PC-3 (cell line): ENCODE measurements at regions not wholly inside any gene's neighbourhood (a gene's known extent, or its start where the extent isn't known, plus 50 kb on each side); places are given as distances from the start of the nearest gene placed in this dataset.

Experiments used
- ATAC-seq: fragments of 200-7000 bp; cut with Tn5 transposase; 2 replicates; pipeline ENCODE4 v1.9.1; 2020; ENCODE audit warnings: mild to moderate bottlenecking, moderate library complexity
- BruUV-seq: library from RNA; stranded (reverse); fragments of 400-500 nt; replicated peaks from 2 replicates; lab custom pipeline; 2021; lab: Mats Ljungman, UMichigan
- CTCF ChIA-PET: fragments of 300-600 bp; sonication (Branson Sonifier 250); formaldehyde crosslinking; loops from one replicate; lab custom pipeline; 2022; ENCODE audit warnings: antibody characterized with exemption; lab: Charles Lee
- POLR2A ChIA-PET: fragments of 300-600 bp; sonication (Branson Sonifier 250); formaldehyde crosslinking; loops from one replicate; lab custom pipeline; 2022; ENCODE audit warnings: antibody characterized with exemption; ENCODE audit not compliant: unreplicated experiment; lab: Charles Lee
- DNase-seq: peaks from one replicate; pipeline ENCODE4 v3.0.0-alpha.2; 2015
- H2AFZ ChIP-seq: fragments of 300-600 bp; sonication (generic); 2 replicates; pipeline ENCODE4 v1.6.0; 2016; ENCODE audit warnings: antibody characterized with exemption, low read length
- H3F3A ChIP-seq: fragments of 300-600 bp; sonication (generic); one replicate; pipeline ENCODE4 v1.6.0; 2017; ENCODE audit warnings: antibody characterized with exemption, low read length, control low read depth, mild to moderate bottlenecking; ENCODE audit not compliant: unreplicated experiment
- H3K27ac ChIP-seq: fragments of 300-600 bp; sonication (generic); 2 replicates; pipeline ENCODE4 v1.5.1; 2016; ENCODE audit warnings: mild to moderate bottlenecking, low read length
- H3K27me3 ChIP-seq: fragments of 300-600 bp; sonication (generic); 2 replicates; pipeline ENCODE4 v1.6.1; 2016; ENCODE audit warnings: low read length, mixed read lengths
- H3K36me3 ChIP-seq: fragments of 300-600 bp; sonication (generic); 2 replicates; pipeline ENCODE4 v1.6.1; 2016; ENCODE audit warnings: low read depth, mixed run types, low read length, mixed read lengths
- H3K4me1 ChIP-seq: fragments of 300-600 bp; sonication (generic); 2 replicates; pipeline ENCODE4 v1.5.1; 2016; ENCODE audit warnings: low read length; ENCODE audit not compliant: insufficient read depth
- H3K4me2 ChIP-seq: fragments of 300-600 bp; sonication (generic); 2 replicates; pipeline ENCODE4 v1.6.0; 2016; ENCODE audit warnings: low read length
- H3K4me3 ChIP-seq: fragments of 300-600 bp; sonication (generic); 2 replicates; pipeline ENCODE4 v1.5.1; 2016; ENCODE audit warnings: mild to moderate bottlenecking, low read length, mixed read lengths
- H3K79me2 ChIP-seq: fragments of 300-600 bp; sonication (generic); 2 replicates; pipeline ENCODE4 v1.6.1; 2017; ENCODE audit warnings: low read length, mixed read lengths
- H3K9ac ChIP-seq: fragments of 300-600 bp; sonication (generic); 2 replicates; pipeline ENCODE4 v1.6.0; 2016; ENCODE audit warnings: mild to moderate bottlenecking, low read length
- H3K9me2 ChIP-seq: fragments of 300-600 bp; sonication (generic); replicated peaks from 2 replicates; pipeline ENCODE4 v1.6.1; 2016; ENCODE audit warnings: mixed run types, low read length, mixed read lengths
- H3K9me3 ChIP-seq: fragments of 300-600 bp; sonication (generic); 2 replicates; pipeline ENCODE4 v1.6.1; 2016; ENCODE audit warnings: low read length, mixed read lengths
- H4K20me1 ChIP-seq: fragments of 300-600 bp; sonication (generic); 2 replicates; pipeline ENCODE4 v1.6.1; 2016; ENCODE audit warnings: low read length, mixed read lengths
- EZH2 ChIP-seq: fragments of 300-600 bp; sonication (generic); IDR thresholded peaks from one replicate; pipeline ENCODE4 v1.6.1; 2017; ENCODE audit warnings: antibody characterized with exemption, mild to moderate bottlenecking, low read length; ENCODE audit not compliant: unreplicated experiment
- EZH2phosphoT487 ChIP-seq: fragments of 300-600 bp; sonication (generic); IDR thresholded peaks from 2 replicates; pipeline ENCODE4 v1.6.1; 2018; ENCODE audit warnings: mild to moderate bottlenecking, antibody characterized with exemption, low read length, borderline replicate concordance
- intact Hi-C: fragments of 100-400 bp; cut with micrococcal nuclease; formaldehyde crosslinking; loops from 2 replicates; pipeline ENCODE4 v1.9.0; 2023
- TF ChIP-seq, protein P1 (sequence below): fragments of 300-600 bp; sonication (generic); conservative IDR thresholded peaks from 2 replicates; pipeline ENCODE4 v1.5.1; 2017; ENCODE audit warnings: antibody characterized with exemption, low read depth, mild to moderate bottlenecking, low read length

- no peaks in the 10 kb centered on the region for H3K9me2 ChIP-seq
- intact Hi-C loops, result no loop called here
- no peaks in the 10 kb centered on the region for H3K4me1 ChIP-seq
- no peak overlapping the region for H3K27ac ChIP-seq
- no peaks in the 10 kb centered on the region for H3F3A ChIP-seq
- no peaks in the 10 kb centered on the region for H4K20me1 ChIP-seq
- H3K36me3 ChIP-seq, result no peaks in the 10 kb centered on the region
- ChIA-PET CTCF (no interaction called here), POLR2A (no interaction called here)
- TF ChIP-seq, protein P1, sequence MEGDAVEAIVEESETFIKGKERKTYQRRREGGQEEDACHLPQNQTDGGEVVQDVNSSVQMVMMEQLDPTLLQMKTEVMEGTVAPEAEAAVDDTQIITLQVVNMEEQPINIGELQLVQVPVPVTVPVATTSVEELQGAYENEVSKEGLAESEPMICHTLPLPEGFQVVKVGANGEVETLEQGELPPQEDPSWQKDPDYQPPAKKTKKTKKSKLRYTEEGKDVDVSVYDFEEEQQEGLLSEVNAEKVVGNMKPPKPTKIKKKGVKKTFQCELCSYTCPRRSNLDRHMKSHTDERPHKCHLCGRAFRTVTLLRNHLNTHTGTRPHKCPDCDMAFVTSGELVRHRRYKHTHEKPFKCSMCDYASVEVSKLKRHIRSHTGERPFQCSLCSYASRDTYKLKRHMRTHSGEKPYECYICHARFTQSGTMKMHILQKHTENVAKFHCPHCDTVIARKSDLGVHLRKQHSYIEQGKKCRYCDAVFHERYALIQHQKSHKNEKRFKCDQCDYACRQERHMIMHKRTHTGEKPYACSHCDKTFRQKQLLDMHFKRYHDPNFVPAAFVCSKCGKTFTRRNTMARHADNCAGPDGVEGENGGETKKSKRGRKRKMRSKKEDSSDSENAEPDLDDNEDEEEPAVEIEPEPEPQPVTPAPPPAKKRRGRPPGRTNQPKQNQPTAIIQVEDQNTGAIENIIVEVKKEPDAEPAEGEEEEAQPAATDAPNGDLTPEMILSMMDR, result no peak
- no peak for TF ChIP-seq EZH2
- TF ChIP-seq EZH2phosphoT487, result no peak
- no peaks in the 10 kb centered on the region for H3K27me3 ChIP-seq
- ATAC-seq (no peak), DNase-seq (no peak)
- H2AFZ ChIP-seq, result no peak overlapping the region
- H3K4me2 ChIP-seq, result no peak overlapping the region
- no peaks in the 10 kb centered on the region for H3K9me3 ChIP-seq
- no TSS peak for BruUV-seq
- H3K79me2 ChIP-seq, result no peaks in the 10 kb centered on the region
- no peak overlapping the region for H3K9ac ChIP-seq
- no peak overlapping the region for H3K4me3 ChIP-seq
These were observed 1207.2 kb upstream of the CITED2 start for GRCh38 chr6:140581601-140582000.

- Histone ChIP-seq H3K4me3 (no peak overlapping the region), H3K36me3 (no peaks in the 10 kb centered on the region), H3F3A (no peaks in the 10 kb centered on the region), H3K27me3 (no peaks in the 10 kb centered on the region), H3K9ac (no peak overlapping the region), H2AFZ (no peak overlapping the region), H4K20me1 (no peaks in the 10 kb centered on the region), H3K9me2 (no peaks in the 10 kb centered on the region), H3K79me2 (no peaks in the 10 kb centered on the region), H3K4me1 (no peaks in the 10 kb centered on the region), H3K9me3 (no peaks in the 10 kb centered on the region), H3K27ac (no peak overlapping the region), H3K4me2 (no peak overlapping the region)
- no TSS peak for BruUV-seq
- ChIA-PET CTCF (no interaction called here), POLR2A (no interaction called here)
- ATAC-seq (no peak), DNase-seq (no peak)
- TF ChIP-seq, protein P1, result no peak
- TF ChIP-seq EZH2, result no peak
- no peak for TF ChIP-seq EZH2phosphoT487
- intact Hi-C loops, result no loop called here
These were observed 1205.5 kb upstream of the CITED2 start for GRCh38 chr6:140579918-140580317.

GRCh38 chr6:140576004-140576555 lies 1201.6 kb upstream of the CITED2 start:
- H3K27ac ChIP-seq, result no peak overlapping the region
- no peak overlapping the region for H3K4me2 ChIP-seq
- H3F3A ChIP-seq, result peaks cover 4% of the 10 kb centered on the region
- no peaks in the 10 kb centered on the region for H3K27me3 ChIP-seq
- ATAC-seq (no peak), DNase-seq (no peak)
- POLR2A ChIA-PET, result interaction anchor here (0.6 kb wide), 1 partner anchor 1281 kb away, joined by 3 read pairs; no protein-coding TSS in a partner anchor
- TF ChIP-seq, protein P1, result no peak
- TF ChIP-seq EZH2phosphoT487, result no peak
- TF ChIP-seq EZH2, result no peak
- intact Hi-C loops, result no loop called here
- no TSS peak for BruUV-seq
- no peak overlapping the region for H3K9ac ChIP-seq
- H3K36me3 ChIP-seq, result no peaks in the 10 kb centered on the region
- H4K20me1 ChIP-seq, result no peaks in the 10 kb centered on the region
- H2AFZ ChIP-seq, result no peak overlapping the region
- H3K79me2 ChIP-seq, result no peaks in the 10 kb centered on the region
- no peaks in the 10 kb centered on the region for H3K9me2 ChIP-seq
- no peaks in the 10 kb centered on the region for H3K9me3 ChIP-seq
- CTCF ChIA-PET, result no interaction called here
- no peak overlapping the region for H3K4me3 ChIP-seq
- H3K4me1 ChIP-seq, result peaks cover 18% of the 10 kb centered on the region
